Activated CD8-positive, alpha-beta memory T cell treated with anti-CD3 and anti-CD28 coated beads, Interleukin-2, amount 50 U/mL, for 4 hours (primary cell): ENCODE measurements at regions not wholly inside any gene's neighbourhood (a gene's known extent, or its start where the extent isn't known, plus 50 kb on each side); places are given as distances from the start of the nearest gene placed in this dataset.

Experiments used
- DNase-seq: peaks from one replicate; pipeline ENCODE4 v3.0.0-alpha.2; 2020

DNA sequence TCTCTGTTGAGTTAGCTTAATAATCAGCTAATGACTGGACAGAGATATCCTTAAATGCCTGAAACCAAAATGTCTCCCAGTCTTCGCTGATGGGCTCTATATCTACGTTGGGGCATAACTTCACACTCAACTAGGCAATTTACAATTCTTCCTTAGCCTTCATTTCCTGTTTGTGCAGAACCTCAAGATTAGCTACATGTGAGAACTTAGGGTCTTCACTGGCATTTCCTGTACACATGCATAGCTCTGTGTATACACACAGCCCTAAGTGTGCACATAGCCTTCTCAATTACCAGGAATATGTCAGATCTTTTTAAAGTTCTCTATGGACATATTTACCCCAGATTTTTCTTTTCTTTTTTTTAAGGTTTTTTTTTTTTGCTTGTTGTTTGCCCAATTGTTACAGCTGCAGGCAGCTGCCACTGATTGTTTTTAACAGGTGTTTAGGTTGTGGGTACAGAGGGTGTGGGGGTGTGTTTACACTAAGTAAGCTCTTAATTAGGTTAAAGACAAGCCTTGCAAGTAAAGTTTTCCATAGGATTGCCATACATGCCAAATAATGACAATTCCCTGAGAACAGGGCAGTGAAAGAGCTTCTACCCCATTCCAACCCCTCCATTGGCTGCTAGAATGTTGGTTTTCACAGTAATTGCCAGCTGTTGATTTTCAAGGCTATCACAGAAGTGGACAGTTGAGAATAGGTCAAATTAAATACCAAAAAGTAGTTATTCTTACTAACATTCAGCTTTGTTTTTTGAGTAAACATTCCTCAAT, 441.0 kb downstream of the TLE4 start:
- DNase-seq = no peak

DNA sequence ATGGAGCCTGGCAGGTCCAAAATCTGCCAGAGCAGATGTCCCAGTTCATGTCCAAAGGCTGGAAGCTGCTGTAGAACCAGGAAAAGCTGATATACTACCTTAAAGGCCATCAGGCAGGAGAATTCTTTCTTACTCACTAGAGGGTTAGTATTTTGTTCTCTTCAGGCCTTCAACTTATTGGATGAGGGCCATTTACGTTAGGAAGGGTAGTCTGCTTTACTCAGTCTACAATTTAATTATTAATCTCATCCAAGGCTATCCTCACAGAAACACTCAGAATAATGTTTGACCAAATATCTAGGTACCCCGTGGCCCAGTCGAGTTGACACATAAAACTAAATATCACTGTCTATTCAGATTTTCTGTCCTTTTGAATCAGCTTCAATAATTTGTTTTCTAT, 437.4 kb downstream of the TLE4 start:
- DNase-seq = no peak

DNA sequence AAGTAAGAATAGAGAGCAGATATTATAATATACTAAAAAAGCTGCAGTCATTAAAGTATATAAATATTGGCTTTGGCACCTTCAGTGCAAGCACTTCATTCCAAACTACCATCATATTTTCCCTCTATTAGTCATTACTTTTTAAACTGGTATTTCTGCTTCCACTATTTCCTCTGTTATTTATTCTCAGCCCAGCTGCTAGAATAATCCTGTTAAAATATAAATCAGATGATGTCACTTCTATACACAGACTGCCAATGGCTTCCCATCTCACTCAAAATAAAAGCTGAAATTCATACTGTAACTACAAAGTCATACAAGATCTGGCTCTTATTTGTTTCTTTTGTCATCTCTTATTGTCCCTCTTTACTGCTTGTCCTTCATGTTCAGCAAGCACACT, 432.9 kb downstream of the TLE4 start:
- DNase-seq = no peak

DNA sequence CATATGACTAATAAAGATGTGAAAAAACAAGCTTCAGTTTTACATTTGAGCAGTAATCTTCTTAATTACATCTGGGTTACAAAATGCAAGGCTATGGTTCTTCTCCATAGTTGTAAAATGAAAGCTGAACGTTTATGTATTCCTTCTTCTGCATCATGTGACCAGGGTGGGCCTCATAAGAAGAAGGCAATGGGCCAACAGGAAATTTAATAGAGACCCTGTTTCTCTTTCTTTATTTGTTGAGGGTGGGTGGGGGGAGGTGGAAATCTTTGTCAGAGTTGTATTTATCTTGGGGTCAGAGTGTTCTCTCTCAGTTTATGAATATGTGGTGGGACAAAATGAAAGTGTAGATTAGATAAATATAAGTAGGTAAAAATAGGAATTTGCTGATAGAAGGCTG, 418.8 kb downstream of the TLE4 start:
- no peak for DNase-seq

DNA sequence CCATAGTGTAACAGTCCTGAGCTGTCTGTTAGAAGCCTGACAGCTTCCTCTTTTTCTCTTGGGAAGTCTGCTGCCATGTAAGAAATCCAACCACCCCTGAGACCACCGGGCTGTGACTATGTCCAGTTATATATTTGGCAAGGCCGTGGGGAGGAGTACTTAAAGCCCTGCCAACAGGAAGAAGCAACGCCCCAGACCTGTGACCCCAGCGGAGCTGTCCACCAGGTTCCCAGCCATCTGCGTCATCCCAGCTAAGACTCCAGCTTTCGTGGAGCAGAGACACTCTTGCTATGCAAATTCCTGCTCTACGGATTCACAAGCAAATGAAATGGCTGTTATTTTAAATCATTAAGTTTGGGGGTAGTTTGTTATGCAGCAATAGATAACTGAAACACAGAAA, 417.3 kb downstream of the TLE4 start:
- no peak for DNase-seq

DNA sequence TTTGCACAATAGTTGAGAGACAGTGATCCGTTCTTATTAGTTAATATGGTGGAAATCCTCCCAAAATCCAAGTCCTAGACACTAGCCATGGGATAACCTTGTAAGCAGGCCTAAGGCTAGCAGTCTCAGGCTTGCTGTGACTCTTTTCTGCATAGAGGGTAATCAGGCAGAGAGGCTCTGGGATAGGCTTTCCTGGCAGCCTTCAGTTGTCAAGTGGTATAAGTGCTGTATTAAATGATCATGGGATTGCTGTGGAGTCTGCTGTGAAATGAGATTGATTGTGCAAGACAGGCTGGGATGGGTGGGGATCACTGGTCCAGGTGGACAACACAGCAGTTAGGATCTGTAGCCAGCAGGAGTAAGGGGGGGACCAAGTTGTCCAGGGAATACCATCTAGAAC, 416.4 kb downstream of the TLE4 start:
- DNase-seq = no peak

DNA sequence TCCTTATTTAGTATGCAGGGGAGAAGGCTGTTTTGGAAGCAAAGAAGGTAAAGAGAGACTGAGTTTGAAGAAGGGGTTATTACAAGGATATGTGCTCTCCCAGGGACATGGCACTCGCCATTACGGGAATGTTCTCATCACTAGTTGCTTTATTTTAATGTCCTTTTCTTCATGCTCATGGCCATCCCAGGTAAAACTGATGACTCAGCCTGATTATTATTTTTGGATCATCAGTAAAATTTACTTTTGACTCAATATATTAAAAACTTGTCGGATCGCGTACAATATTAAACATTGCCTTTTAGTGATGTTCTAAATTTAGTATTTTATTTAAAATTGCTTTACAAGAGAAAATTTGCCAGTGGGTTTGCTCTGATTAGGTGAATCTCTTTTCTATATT, 414.7 kb downstream of the TLE4 start:
- no peak for DNase-seq

DNA sequence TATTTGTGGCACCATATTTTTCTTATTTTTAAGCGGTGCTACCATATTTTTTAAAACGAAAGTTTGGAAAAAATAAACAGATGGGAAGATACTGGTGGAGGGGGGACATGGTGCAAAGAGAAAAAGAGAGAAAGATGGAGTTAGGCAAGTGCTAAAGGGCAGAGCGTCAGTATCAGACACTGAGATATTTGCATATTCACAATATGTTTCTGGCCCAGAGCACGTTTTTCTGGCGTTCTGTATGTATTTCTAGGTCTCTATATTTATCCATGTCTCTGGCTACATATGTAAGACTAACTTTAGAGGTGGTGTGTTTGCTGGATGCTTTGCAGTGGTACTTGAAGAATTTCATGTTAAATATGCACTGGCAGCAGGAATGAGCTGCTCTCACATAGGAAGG, 414.0 kb downstream of the TLE4 start:
- DNase-seq = no peak

DNA sequence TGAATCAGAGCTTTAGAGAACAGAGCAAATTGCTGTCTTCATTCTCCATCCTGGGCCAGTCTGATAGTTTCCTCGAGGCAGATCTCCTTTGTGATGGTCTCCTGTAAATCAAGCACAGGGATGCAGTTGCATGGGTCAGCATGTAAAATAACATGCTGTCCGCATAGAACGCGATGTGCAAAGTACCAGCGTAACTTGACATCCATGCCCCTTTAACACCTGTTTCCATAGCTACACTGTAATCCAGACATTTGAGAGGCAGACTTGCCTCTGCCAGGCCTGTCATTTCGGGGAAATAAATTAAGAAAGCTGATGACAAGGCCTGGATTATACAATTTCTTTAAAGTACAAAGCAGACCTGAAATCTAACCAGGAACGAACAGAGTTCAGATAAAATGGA, 413.5 kb downstream of the TLE4 start:
- no peak for DNase-seq

DNA sequence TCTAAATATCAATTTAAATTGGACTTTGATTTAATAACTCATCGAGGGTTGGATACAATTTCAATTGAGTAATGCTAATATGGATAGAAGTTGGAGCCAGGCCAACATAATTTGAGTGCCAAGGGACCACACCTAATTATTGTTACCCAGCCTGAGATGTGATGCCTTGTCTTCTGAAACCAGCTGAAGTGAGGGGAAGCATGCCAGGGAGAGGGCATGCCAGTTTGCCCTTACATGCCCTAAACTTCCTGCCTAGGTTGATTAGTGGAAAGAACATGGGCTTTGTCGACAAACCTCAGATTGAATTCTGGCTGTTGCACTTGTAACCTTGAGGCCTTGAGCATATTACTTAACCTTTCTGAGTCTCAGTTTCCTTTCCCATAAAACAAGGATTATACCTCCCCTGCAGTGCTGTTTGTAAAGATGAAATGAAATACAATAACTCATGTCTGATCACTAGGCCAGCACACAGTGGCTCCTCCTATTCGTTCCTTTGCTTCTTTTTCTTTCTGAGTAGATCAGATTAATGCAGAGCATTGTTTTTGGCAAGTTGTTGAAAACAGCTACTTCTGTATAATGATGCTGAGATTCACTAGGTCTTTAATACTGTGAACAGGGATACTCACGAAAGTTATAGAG, 412.8 kb downstream of the TLE4 start:
- no peak for DNase-seq

DNA sequence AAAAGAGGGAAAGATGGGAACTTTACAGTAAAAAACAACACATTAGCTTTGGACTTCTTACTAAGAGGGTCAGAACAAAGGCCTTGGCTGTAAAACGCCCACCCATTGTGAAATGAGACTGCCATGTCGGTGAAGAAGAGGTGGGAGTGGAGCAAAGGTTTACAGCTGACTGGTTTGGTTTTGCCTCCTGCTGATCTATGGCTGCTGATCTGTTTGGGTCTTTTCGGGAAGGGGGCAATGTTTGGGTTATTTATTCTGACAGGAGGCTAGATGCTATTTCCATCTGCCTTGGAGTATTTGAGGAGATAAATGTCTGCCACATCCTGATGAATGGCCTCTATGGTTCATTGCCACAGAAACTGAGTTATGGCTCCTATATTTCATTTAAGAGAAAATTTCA, 408.7 kb downstream of the TLE4 start:
- DNase-seq = no peak

DNA sequence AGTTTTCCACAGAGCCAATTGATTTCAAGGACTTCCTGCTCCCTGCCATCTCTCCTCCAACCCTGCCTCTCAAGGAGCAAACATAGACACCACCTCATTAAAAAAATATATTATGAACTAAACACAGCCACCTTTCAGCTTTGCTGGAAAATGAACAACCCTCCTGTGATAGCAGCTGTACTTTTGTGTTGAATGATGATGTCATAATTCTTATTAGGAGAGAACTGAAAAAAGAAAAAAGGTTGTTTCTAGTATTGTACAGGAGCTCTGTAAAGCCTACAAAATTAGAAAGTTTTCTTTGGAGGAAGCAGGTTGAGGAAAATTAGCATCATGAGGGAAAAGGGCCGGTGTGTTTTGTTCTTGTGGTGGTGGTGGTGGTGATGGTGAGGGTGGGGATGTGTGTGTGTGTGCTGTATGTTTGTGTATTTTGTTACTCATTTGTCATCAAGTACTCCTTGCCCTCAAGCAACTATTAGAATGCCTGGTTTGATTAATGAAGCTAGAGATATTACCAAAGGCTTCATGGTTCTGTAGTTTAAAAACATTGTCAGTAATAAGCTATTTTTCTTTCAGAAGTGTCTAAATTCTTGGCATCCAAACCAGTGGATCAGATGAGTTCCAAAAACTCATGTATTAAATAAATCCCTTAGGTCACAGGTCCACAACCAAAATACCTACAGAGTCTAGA, 405.9 kb downstream of the TLE4 start:
- no peak for DNase-seq

DNA sequence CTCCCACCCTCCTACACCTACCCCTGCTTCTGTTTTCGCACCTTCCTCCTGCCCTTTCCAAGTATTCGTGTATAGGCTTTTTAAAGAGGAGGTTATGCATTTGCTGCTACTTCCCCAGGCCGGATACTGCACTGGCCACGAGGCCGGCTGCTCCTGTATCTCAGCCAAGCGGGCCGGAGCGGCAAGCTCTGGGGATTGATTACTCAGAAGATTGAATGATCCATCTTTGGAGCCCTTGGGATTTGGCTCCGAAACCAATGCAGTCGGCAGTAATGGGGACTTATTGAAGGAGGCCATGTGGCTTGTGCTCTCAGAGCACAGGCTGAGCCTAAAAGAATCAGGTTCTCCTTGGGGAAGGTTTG, 405.3 kb downstream of the TLE4 start:
- DNase-seq = no peak

DNA sequence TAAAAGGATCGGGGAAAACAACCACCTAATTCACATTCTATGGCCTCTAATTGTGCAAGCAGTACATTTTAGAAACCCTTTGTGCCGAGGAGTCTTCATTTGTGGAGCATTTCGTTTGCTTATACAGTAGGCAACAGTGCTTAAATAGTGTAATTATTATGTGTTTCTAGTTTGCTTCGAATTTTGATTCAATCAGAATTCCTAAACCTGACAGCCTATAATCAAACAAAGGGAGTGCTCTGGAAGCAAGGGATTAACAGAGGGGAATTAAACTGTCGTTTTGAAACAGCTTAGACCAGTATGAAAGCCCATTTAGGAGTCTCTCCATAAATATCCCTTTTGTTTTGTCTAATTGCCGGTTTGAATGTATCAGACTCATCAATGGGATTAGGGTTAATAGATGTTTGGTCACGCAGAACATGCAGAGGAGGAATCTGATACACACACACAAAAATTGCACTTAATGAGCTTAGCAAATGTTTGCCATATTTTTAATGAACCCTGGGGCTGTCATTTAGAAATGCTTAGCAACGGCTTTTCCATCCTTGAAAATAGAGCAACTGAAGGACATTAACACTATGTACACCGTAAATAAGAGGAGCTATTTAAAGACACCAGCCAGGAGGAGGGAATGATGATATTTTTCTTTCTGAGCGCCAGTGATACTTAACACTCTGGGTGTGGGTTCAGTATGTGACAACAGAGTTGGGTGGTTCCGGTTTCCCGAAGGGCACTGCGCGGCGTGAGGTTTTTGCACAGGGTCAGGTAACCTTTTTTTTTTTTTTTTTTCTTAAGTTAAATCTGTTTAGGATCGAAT, 404.7 kb downstream of the TLE4 start:
- DNase-seq = no peak

DNA sequence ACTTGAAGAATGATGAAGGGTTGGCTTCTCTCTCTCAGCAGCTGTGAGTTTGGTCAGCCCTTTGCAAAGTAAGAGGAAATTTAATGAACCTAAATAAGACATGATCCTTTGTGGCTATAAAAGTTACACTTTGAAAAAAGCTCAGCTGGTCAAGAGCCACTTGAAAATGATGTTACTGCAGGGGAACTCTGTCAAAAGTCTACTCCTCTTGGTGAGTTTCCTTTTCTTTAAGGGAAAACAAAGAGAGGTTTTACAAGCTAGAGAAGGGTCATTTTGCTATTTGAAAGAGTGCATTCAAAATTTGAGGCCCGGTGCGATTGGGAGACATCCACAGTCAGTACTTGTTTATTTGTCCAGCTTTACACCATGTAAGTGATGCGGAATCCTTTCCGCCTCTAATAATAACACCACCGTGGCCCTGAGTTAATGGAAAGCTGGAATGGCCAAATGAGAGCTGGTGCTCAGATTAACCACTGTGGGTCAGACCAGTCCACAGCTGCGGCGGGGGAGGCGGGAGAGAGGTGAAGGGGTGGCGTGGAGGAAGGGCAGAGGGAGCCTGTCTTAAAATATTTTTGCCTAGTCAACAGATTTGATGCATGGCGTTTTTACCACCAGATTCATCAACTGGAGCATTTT, 404.0 kb downstream of the TLE4 start:
- no peak for DNase-seq

DNA sequence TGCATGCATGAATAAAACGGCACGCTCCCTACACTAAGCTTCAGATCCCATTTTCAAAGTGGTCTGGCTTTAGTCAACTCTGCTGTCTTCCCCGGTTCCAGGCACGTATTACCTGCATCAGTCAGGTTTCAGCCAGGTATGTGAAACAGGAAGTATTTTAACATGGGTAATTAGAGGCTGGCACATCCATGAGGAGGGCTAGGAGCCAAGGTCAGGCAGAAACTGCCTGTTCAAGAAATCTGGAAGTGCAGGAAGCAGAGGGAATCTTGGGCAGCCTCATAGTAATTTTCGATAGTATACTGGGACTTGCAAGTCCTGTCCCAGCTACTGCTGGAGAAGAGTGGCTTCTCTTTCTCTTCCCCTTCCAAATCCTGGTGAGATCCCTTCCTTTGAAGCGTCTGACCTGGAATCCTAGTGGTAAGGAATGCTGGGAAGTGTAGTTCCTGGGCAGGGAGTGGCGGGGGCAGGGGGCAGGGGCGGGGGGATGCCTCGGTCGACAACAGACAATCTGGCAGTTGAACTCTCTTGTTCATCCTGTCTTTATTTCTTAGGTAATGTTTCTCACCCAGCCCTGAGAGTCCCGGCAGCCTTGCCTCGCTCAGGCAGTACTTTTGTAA, 403.1 kb downstream of the TLE4 start:
- DNase-seq = no peak

DNA sequence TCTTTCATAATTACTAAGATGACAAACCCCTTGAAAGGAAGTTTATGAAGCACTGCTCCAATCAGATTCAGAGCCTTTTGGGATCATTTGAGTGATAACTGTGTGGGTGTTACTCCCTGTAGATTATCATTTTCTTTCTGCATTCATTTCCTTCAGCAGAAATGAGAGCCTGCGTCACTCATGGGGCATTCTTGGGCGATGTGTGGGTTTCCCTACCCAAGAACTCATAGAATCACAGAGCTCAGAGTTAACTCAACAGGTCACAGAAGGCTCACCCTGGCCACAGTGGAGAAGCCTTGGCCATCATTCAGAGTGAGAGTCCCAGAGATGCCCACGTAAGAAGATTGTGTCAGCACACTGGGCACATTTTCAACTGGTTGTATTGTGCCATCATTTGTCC, 401.9 kb downstream of the TLE4 start:
- no peak for DNase-seq

DNA sequence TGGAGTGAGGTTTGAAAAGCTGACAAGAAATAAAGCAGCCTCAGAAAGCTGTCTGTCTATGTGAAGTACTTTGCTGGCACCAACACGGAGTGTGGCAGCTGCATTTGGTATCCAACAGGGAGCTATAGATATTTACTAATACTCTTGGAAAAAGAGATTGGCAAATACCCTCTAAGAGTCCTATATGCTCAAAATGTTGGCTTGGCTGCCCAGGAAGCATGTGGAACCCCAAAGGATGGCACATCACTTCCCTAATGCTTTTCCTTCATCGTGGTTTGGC, 398.3 kb downstream of the TLE4 start:
- DNase-seq = no peak

DNA sequence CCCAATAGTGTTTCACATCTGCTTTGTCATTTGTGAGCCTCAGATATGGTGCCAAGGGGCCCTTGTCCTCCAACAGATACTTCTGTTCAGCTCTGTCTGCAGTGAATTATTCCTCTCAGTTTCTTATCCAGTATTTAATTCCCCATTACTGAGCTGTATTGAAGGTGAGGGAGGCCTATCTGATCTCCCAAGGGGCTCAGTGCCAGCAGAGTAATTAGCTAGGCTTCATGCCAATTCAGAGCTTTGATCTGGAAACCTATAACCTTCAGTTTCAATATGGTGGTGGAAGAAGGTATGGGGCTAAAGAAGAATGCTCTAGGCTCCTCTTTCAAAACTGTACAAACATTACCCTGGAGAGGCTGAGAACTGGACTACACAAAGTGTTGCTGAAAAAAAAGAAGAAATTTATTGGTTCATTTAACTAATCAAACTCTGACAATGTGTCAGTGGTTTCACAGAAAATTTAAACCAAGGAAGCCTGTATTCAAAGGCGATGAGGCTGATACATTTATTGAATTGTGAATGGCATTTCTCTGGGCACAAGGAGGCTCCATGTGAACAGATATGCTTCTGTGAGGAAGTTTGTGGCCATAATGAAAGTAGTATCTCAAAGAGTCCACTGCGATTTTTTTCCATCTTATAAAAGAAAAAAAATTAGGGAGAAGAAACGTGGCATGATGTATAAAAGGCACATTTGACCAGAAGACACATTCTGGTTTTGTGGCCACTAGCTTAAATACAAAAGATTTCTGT, 397.8 kb downstream of the TLE4 start:
- no peak for DNase-seq

DNA sequence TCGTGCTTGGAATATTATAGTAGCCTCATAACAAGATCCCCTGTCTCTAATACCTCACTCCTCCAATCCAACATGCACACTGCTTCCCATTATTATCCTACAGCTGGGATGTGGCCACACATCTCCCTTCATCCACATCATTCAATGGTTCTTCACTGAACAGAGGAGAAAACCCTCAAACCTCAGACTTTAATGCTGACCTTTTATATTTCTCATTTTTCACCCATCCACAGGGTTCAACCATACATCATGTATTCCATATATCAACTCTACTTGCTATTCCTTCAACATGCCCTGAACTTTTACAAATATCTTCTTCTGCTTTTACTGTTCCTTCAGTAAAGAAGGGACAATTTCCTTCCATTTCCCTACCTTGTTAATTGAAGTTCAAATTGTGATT, 396.8 kb downstream of the TLE4 start:
- DNase-seq = no peak

DNA sequence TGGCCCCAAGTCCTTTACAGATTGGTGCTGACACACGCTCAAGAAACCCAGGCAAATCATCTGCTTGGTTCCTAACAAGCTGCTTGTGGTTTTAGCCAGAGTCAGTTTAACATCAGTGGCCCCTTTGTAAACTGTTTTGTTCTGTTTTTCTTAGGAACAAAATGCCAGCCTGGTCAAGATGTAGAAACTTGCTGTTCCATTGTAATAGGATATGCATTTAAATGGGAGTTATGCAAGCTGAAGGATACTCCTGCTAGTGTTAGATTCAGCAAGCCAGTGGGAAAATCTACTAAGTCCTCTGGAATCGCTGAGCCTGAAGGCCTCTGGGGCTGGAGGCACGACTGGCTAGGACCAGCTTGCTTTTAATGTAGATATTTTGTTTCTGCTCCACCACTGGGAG, 391.1 kb downstream of the TLE4 start:
- no peak for DNase-seq

DNA sequence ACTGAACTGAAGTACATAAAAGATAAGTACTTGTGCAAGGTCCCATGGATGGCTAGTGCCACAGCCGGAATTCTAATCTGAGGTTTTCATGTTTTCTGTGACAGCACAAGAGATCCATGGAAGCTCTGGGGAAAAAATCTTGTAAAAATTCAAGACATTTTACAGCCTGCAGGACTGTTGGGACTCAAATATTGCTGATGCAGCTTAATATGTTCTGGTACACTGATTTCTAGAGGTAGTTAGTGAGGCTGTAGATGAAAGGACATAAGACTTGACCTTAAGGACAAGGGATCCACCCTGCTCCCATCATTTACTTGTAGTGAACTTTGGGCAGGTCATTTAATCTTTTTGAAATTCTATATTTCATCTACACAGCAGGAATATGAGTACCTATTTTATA, 390.4 kb downstream of the TLE4 start:
- no peak for DNase-seq
